Stomach (tissue), 4 donors: ENCODE measurements at regions not wholly inside any gene's neighbourhood (a gene's known extent, or its start where the extent isn't known, plus 50 kb on each side); places are given as distances from the start of the nearest gene placed in this dataset.

Source experiments
- EP300 ChIP-seq: sonication (generic); formaldehyde crosslinking; IDR thresholded peaks from one replicate; pipeline ENCODE4 v1.6.1; 2017; ENCODE audit warnings: antibody characterized with exemption
- POLR2A ChIP-seq, 4 donors: fragments of 450-650 bp; IDR thresholded peaks; one replicate each; pipeline ENCODE4 v1.6.1; 2016; ENCODE audit warnings: antibody characterized with exemption in 4 of 4, control low read depth in 2 of 4, mild to moderate bottlenecking in 1 of 4, moderate library complexity in 1 of 4
- TF ChIP-seq, protein P1 (sequence below), 7 experiments: fragments of 450-650 bp in 4 of 7; fragments of 200-600 bp in 3 of 7; sonication (generic) in 3 of 7; IDR thresholded peaks; one replicate each; pipeline ENCODE4 v1.5.1; 2016 to 2019; ENCODE audit warnings: antibody characterized with exemption in 7 of 7, control low read depth in 2 of 7, mild to moderate bottlenecking in 1 of 7

DNA sequence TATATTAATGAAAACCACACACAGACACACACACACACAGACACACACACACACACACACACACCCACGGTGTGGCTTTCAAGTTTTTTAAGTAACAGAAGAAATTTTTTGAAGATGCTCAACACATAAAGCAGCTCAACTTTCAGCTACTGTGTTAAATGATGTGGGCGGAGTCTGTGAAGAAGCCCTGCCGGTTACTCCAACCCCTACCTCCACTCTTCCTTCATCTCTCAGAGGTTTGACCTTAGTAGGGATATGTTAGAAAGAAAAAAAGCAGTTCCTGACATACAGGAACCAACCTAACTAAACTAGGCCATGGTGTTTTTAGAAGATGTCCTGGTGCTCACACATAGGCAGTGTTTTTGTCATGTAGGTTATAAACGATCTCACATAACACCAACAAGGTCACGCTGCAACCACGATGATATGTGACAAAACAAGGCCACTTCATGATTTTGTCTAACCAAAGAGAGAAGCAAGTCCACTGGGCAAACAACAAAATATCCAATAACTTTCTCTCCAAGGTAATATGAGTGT, 112.8 kb downstream of the EMB start:
- TF ChIP-seq, protein P1, sequence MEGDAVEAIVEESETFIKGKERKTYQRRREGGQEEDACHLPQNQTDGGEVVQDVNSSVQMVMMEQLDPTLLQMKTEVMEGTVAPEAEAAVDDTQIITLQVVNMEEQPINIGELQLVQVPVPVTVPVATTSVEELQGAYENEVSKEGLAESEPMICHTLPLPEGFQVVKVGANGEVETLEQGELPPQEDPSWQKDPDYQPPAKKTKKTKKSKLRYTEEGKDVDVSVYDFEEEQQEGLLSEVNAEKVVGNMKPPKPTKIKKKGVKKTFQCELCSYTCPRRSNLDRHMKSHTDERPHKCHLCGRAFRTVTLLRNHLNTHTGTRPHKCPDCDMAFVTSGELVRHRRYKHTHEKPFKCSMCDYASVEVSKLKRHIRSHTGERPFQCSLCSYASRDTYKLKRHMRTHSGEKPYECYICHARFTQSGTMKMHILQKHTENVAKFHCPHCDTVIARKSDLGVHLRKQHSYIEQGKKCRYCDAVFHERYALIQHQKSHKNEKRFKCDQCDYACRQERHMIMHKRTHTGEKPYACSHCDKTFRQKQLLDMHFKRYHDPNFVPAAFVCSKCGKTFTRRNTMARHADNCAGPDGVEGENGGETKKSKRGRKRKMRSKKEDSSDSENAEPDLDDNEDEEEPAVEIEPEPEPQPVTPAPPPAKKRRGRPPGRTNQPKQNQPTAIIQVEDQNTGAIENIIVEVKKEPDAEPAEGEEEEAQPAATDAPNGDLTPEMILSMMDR (IDR thresholded peaks at IDR 0.05) = no peak
- TF ChIP-seq POLR2A (IDR thresholded peaks at IDR 0.05) (no peak), EP300 (no peak)
